H9 (cell line): ENCODE measurements at regions not wholly inside any gene's neighbourhood (a gene's known extent, or its start where the extent isn't known, plus 50 kb on each side); places are given as distances from the start of the nearest gene placed in this dataset.
A peak's percentile ranks its signal among the peaks of the same experiment; 100 is the strongest.

ENCODE experiments used
- DNase-seq: peaks from one replicate; pipeline ENCODE4 v3.0.0-alpha.2; 2017
- H2AFZ ChIP-seq: one replicate; pipeline ENCODE4 v1.6.1; 2013; ENCODE audit warnings: mild to moderate bottlenecking, low read length, control low read depth, moderate library complexity
- H2AK5ac ChIP-seq: 2 replicates; pipeline ENCODE4 v1.6.1; 2013; ENCODE audit warnings: low read length, control low read depth, mixed read lengths; ENCODE audit not compliant: insufficient read length
- H2BK120ac ChIP-seq: one replicate; pipeline ENCODE4 v1.6.1; 2013; ENCODE audit warnings: low read depth, mild to moderate bottlenecking, low read length, control low read depth, inconsistent platforms; ENCODE audit not compliant: poor library complexity, severe bottlenecking
- H2BK12ac ChIP-seq: 2 replicates; pipeline ENCODE4 v1.6.1; 2013; ENCODE audit warnings: low read length, control low read depth, mixed read lengths, low read depth; ENCODE audit not compliant: insufficient read length
- H2BK15ac ChIP-seq: 2 replicates; pipeline ENCODE4 v1.6.1; 2013; ENCODE audit warnings: low read depth, low read length, control low read depth
- H2BK20ac ChIP-seq: one replicate; pipeline ENCODE4 v1.6.1; 2013; ENCODE audit warnings: low read depth, mild to moderate bottlenecking, low read length, control low read depth, inconsistent platforms; ENCODE audit not compliant: poor library complexity, severe bottlenecking
- H2BK5ac ChIP-seq: 2 replicates; pipeline ENCODE4 v1.6.1; 2013; ENCODE audit warnings: low read length, control low read depth, mixed read lengths; ENCODE audit not compliant: insufficient read length
- H3K14ac ChIP-seq: 2 replicates; pipeline ENCODE4 v1.6.1; 2013; ENCODE audit warnings: low read length, control low read depth; ENCODE audit not compliant: insufficient read depth
- H3K18ac ChIP-seq: 2 replicates; pipeline ENCODE4 v1.6.1; 2013; ENCODE audit warnings: low read depth, mild to moderate bottlenecking, mixed read lengths, low read length, control low read depth; ENCODE audit not compliant: insufficient read length
- H3K23ac ChIP-seq: 2 replicates; pipeline ENCODE4 v1.6.1; 2013; ENCODE audit warnings: low read length, control low read depth, mixed read lengths, low read depth; ENCODE audit not compliant: insufficient read length
- H3K23me2 ChIP-seq: 2 replicates; pipeline ENCODE4 v1.6.1; 2013; ENCODE audit warnings: low read depth, mild to moderate bottlenecking, mixed read lengths, low read length, control low read depth; ENCODE audit not compliant: insufficient read length, poor library complexity, severe bottlenecking
- H3K27ac ChIP-seq: 2 replicates; pipeline ENCODE4 v1.5.1; 2013; ENCODE audit warnings: low read length, control low read depth, mixed read lengths, low read depth; ENCODE audit not compliant: insufficient read length
- H3K27me3 ChIP-seq: 2 replicates; pipeline ENCODE4 v1.6.1; 2013; ENCODE audit warnings: low read length, control low read depth, inconsistent platforms; ENCODE audit not compliant: insufficient read depth
- H3K4ac ChIP-seq: 2 replicates; pipeline ENCODE4 v1.6.1; 2013; ENCODE audit warnings: low read depth, mild to moderate bottlenecking, control low read depth, inconsistent platforms, low read length, moderate library complexity
- H3K4me1 ChIP-seq: 2 replicates; pipeline ENCODE4 v1.6.1; 2013; ENCODE audit warnings: low read length, control low read depth, inconsistent platforms; ENCODE audit not compliant: insufficient read depth
- H3K4me2 ChIP-seq: 2 replicates; pipeline ENCODE4 v1.6.1; 2013; ENCODE audit warnings: low read length, control low read depth, mixed read lengths; ENCODE audit not compliant: insufficient read length, insufficient read depth
- H3K56ac ChIP-seq: 2 replicates; pipeline ENCODE4 v1.6.1; 2013; ENCODE audit warnings: low read depth, mild to moderate bottlenecking, mixed read lengths, low read length, control low read depth; ENCODE audit not compliant: insufficient read length
- H3K79me1 ChIP-seq: 2 replicates; pipeline ENCODE4 v1.6.1; 2013; ENCODE audit warnings: low read depth, mild to moderate bottlenecking, moderate library complexity, low read length, control low read depth, inconsistent platforms; ENCODE audit not compliant: insufficient read depth, poor library complexity, severe bottlenecking
- H3K79me2 ChIP-seq: 2 replicates; pipeline ENCODE4 v1.6.1; 2013; ENCODE audit warnings: low read length, control low read depth, inconsistent platforms; ENCODE audit not compliant: insufficient read depth
- H3K9ac ChIP-seq: 2 replicates; pipeline ENCODE4 v1.6.1; 2013; ENCODE audit warnings: low read length, control low read depth, mixed read lengths; ENCODE audit not compliant: insufficient read length; ENCODE audit errors: extremely low read depth
- H3K9me3 ChIP-seq: one replicate; pipeline ENCODE4 v1.6.1; 2013; ENCODE audit warnings: low read depth, low read length, inconsistent platforms; ENCODE audit not compliant: control insufficient read depth
- H3T11ph ChIP-seq: one replicate; pipeline ENCODE4 v1.6.1; 2013; ENCODE audit warnings: mild to moderate bottlenecking, low read length, control low read depth, inconsistent platforms
- H4K20me1 ChIP-seq: one replicate; pipeline ENCODE4 v1.6.1; 2013; ENCODE audit not compliant: control insufficient read depth, insufficient read length, insufficient read depth
- H4K5ac ChIP-seq: 2 replicates; pipeline ENCODE4 v1.6.1; 2013; ENCODE audit warnings: low read depth, mild to moderate bottlenecking, mixed read lengths, low read length, control low read depth; ENCODE audit not compliant: insufficient read length
- H4K8ac ChIP-seq: replicated peaks from 2 replicates; pipeline ENCODE4 v1.6.1; 2013; ENCODE audit warnings: low read length, control low read depth, mixed read lengths, low read depth; ENCODE audit not compliant: insufficient read length
- H4K91ac ChIP-seq: 2 replicates; pipeline ENCODE4 v1.6.1; 2013; ENCODE audit warnings: low read depth, mild to moderate bottlenecking, moderate library complexity, mixed read lengths, low read length, control low read depth; ENCODE audit not compliant: insufficient read length
- H3K27ac Mint-ChIP-seq, 3 experiments: 2 replicates in 2 of 3; 3 replicates in 1 of 3; pipeline ENCODE4 v1.8.0; 2020 to 2021; ENCODE audit warnings: mixed read lengths in 3 of 3, mild to moderate bottlenecking in 1 of 3, moderate library complexity in 1 of 3
- H3K27me3 Mint-ChIP-seq: 2 replicates; pipeline ENCODE4 v1.8.0; 2021; ENCODE audit warnings: low read depth, mild to moderate bottlenecking, moderate library complexity, mixed read lengths
- H3K36me3 Mint-ChIP-seq, 3 experiments: 2 replicates in 2 of 3; 3 replicates in 1 of 3; pipeline ENCODE4 v1.8.0; 2020 to 2021; ENCODE audit warnings: low read depth in 3 of 3, mixed read lengths in 3 of 3; ENCODE audit not compliant: insufficient read depth in 1 of 3
- H3K4me1 Mint-ChIP-seq, 2 experiments: 2 replicates each; pipeline ENCODE4 v1.8.0; 2020; ENCODE audit warnings: mixed read lengths in 2 of 2
- H3K4me3 Mint-ChIP-seq, 2 experiments: 2 replicates in 1 of 2; 3 replicates in 1 of 2; pipeline ENCODE4 v1.8.0; 2020 to 2021; ENCODE audit warnings: mild to moderate bottlenecking in 2 of 2, mixed read lengths in 2 of 2, moderate library complexity in 1 of 2
- H3K9me3 Mint-ChIP-seq, 2 experiments: 2 replicates in 1 of 2; 3 replicates in 1 of 2; pipeline ENCODE4 v1.8.0; 2020; ENCODE audit warnings: mild to moderate bottlenecking in 2 of 2, mixed read lengths in 2 of 2, moderate library complexity in 1 of 2
- WGBS: extraction: QIAGEN DNeasy Blood & Tissue Kit; methylation state at CpG from one replicate; pipeline ENCODE4 v1.1.7; 2013; ENCODE audit warnings: missing lambda C conversion rate, low lambda C conversion rate, mixed read lengths; ENCODE audit not compliant: insufficient read length; ENCODE audit errors: extremely low coverage; 5-methylcytosine and 5-hydroxymethylcytosine counted together
- TF ChIP-seq, protein P1 (sequence below): fragments of 200-600 bp; sonication (generic); conservative IDR thresholded peaks from 3 replicates; pipeline ENCODE4 v1.8.0; 2021; ENCODE audit warnings: antibody characterized with exemption, mild to moderate bottlenecking

DNA sequence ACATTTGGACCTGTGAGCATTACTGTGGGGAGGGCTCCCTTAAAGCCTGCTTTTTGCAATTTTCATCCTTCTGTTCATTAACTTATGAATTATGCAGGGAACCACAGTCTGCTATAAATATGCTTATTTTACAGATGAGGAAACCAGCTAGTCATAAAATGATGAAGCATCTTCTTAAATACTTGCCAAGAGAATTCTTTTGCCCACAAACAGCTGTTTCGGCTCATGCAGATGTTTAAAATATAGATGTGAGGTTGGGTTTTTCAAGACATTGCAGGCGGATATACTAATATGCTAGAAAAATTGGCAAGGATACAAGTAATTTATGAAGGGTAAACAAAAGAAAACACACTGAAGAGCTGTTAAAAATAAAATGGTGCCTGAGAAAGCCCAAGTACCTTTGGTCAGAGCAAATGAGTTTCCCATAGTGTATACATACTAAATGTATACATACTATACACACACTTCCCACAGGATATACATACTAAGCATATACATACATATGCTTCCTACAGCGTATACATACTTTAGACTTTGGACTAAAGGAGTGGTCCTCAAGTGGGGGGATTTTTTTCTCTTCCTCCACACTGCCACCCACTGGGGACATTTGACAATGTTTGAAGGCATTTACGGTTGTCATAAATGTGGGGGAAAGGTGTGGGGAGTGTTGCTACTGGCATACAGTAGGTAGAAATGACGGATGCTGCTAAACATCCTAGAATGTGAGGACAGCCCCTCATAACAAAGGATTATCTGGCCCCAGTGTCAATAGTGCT lies 164.9 kb upstream of the CSNK1A1L start:
- H3K56ac ChIP-seq = no peak overlapping the region
- H3K36me3 Mint-ChIP-seq = 0 out of 7 replicates have a peak, but pooled peaks cover 0 to 5% (median 0%) of the 10 kb centered on the region in 3 experiments
- no peaks in the 10 kb centered on the region for H3K79me1 ChIP-seq
- H3K9ac ChIP-seq = no peak overlapping the region
- no peak overlapping the region for H2BK120ac ChIP-seq
- no peak overlapping the region for H3K4me2 ChIP-seq
- H3K27me3 ChIP-seq = no peaks in the 10 kb centered on the region
- no peak overlapping the region for H2BK20ac ChIP-seq
- no peak overlapping the region for H4K8ac ChIP-seq
- H3K23me2 ChIP-seq = no peaks in the 10 kb centered on the region
- no peaks in the 10 kb centered on the region for H3K79me2 ChIP-seq
- H3T11ph ChIP-seq = no peak overlapping the region
- no peaks in the 10 kb centered on the region for H4K20me1 ChIP-seq
- DNase-seq = no peak
- no peaks in the 10 kb centered on the region for H3K9me3 ChIP-seq
- H3K4me1 ChIP-seq = no peaks in the 10 kb centered on the region
- no peak overlapping the region for H3K27ac Mint-ChIP-seq
- no peak overlapping the region for H3K18ac ChIP-seq
- no peak overlapping the region for H3K23ac ChIP-seq
- no peak overlapping the region for H2BK5ac ChIP-seq
- H3K27ac ChIP-seq = no peak overlapping the region
- H3K14ac ChIP-seq = no peak overlapping the region
- TF ChIP-seq, protein P1, sequence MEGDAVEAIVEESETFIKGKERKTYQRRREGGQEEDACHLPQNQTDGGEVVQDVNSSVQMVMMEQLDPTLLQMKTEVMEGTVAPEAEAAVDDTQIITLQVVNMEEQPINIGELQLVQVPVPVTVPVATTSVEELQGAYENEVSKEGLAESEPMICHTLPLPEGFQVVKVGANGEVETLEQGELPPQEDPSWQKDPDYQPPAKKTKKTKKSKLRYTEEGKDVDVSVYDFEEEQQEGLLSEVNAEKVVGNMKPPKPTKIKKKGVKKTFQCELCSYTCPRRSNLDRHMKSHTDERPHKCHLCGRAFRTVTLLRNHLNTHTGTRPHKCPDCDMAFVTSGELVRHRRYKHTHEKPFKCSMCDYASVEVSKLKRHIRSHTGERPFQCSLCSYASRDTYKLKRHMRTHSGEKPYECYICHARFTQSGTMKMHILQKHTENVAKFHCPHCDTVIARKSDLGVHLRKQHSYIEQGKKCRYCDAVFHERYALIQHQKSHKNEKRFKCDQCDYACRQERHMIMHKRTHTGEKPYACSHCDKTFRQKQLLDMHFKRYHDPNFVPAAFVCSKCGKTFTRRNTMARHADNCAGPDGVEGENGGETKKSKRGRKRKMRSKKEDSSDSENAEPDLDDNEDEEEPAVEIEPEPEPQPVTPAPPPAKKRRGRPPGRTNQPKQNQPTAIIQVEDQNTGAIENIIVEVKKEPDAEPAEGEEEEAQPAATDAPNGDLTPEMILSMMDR = peak; percentile 50; the same call in 2 of the 3 replicates
- no peak overlapping the region for H3K4ac ChIP-seq
- no peak overlapping the region for H2AK5ac ChIP-seq
- WGBS = no CpG with 5 or more reads among the region's 5 CpGs
- no peaks in the 10 kb centered on the region; the same call in 1 of the 2 replicates for H3K27me3 Mint-ChIP-seq
- H3K4me1 Mint-ChIP-seq = 0 out of 4 replicates have a peak, but pooled peaks cover 0 to 2% of the 10 kb centered on the region in 2 experiments
- peaks cover 3% of the 10 kb centered on the region in 2 experiments; a peak in 3 of 5 replicates for H3K9me3 Mint-ChIP-seq
- H2BK15ac ChIP-seq = no peak overlapping the region
- no peak overlapping the region for H4K5ac ChIP-seq
- H2AFZ ChIP-seq = no peak overlapping the region
- H3K4me3 Mint-ChIP-seq = no peak overlapping the region
- H4K91ac ChIP-seq = no peak overlapping the region
- no peak overlapping the region for H2BK12ac ChIP-seq
